NCI-H2196 treated with DMSO at 0.1 percent for 48 hours (cell line): ENCODE measurements at regions not wholly inside any gene's neighbourhood (a gene's known extent, or its start where the extent isn't known, plus 50 kb on each side); places are given as distances from the start of the nearest gene placed in this dataset.
"Not testable (repeated sequence)": the region's sequence is repeated elsewhere in the genome, so short reads cannot be mapped to it uniquely, and the experiment has no call there.

ENCODE experiments used
- DNase-seq: peaks from one replicate; lab custom pipeline; 2025; ENCODE audit not compliant: unreplicated experiment; lab: John Stamatoyannopoulos, UW

- DNase-seq, result no peak
These were observed 60.2 kb downstream of the TFAP2C start for GRCh38 chr20:56689318-56689717.

GRCh38 chr20:56689852-56690485, 60.9 kb downstream of the TFAP2C start:
- no peak for DNase-seq

- DNase-seq, result no peak
These were observed 61.5 kb downstream of the TFAP2C start for GRCh38 chr20:56690531-56691175.

- no peak for DNase-seq
These were observed 62.4 kb downstream of the TFAP2C start for GRCh38 chr20:56691325-56691998.

- no peak for DNase-seq
These were observed 64.1 kb downstream of the TFAP2C start for GRCh38 chr20:56693217-56693616.

GRCh38 chr20:56697476-56697875, 68.4 kb downstream of the TFAP2C start:
- DNase-seq, result no peak

- no peak for DNase-seq
These were observed 69.2 kb downstream of the TFAP2C start for GRCh38 chr20:56698297-56698696.

GRCh38 chr20:56698749-56699148, 69.6 kb downstream of the TFAP2C start:
- DNase-seq, result no peak

- DNase-seq, result no peak
These were observed 74.1 kb downstream of the TFAP2C start for GRCh38 chr20:56702931-56703840.

- no peak for DNase-seq
These were observed 77.8 kb downstream of the TFAP2C start for GRCh38 chr20:56706867-56707360.

GRCh38 chr20:56708991-56709390, 79.9 kb downstream of the TFAP2C start:
- no peak for DNase-seq

GRCh38 chr20:56710125-56710524, 81.0 kb downstream of the TFAP2C start:
- no peak for DNase-seq

- not testable (repeated sequence) for DNase-seq
These were observed 81.5 kb downstream of the TFAP2C start for GRCh38 chr20:56710577-56710976.

GRCh38 chr20:56711018-56711417, 81.9 kb downstream of the TFAP2C start:
- DNase-seq, result no peak

GRCh38 chr20:56715309-56715708, 86.2 kb downstream of the TFAP2C start:
- no peak for DNase-seq

GRCh38 chr20:56715902-56716519, 86.9 kb downstream of the TFAP2C start:
- DNase-seq, result no peak

- DNase-seq, result no peak
These were observed 87.7 kb downstream of the TFAP2C start for GRCh38 chr20:56716806-56717205.

GRCh38 chr20:56718816-56719215, 89.7 kb downstream of the TFAP2C start:
- no peak for DNase-seq

GRCh38 chr20:56720620-56721213, 91.6 kb downstream of the TFAP2C start:
- DNase-seq, result no peak

GRCh38 chr20:56722042-56722441, 92.9 kb downstream of the TFAP2C start:
- no peak for DNase-seq
